GM21390 (cell line): ENCODE measurements at regions not wholly inside any gene's neighbourhood (a gene's known extent, or its start where the extent isn't known, plus 50 kb on each side); places are given as distances from the start of the nearest gene placed in this dataset.
"Not testable (repeated sequence)": the region's sequence is repeated elsewhere in the genome, so short reads cannot be mapped to it uniquely, and the experiment has no call there.

ENCODE experiments used
- ATAC-seq: cut with Tn5 transposase; IDR thresholded peaks from one replicate; pipeline ENCODE4 v1.9.1; 2021; ENCODE audit not compliant: unreplicated experiment

- ATAC-seq = no peak
Measured at GRCh38 chr16:5938607-5939006, 841.0 kb upstream of the EEF2KMT start.

GRCh38 chr16:5932906-5933305, 835.3 kb upstream of the EEF2KMT start:
- ATAC-seq = no peak

GRCh38 chr16:5928476-5929065, 831.0 kb upstream of the EEF2KMT start:
- no peak for ATAC-seq

- no peak for ATAC-seq
Measured at GRCh38 chr16:5925850-5926249, 828.3 kb upstream of the EEF2KMT start.

GRCh38 chr16:5922686-5923085, 825.1 kb upstream of the EEF2KMT start:
- no peak for ATAC-seq

GRCh38 chr16:5918567-5919130, 821.1 kb upstream of the EEF2KMT start:
- no peak for ATAC-seq

GRCh38 chr16:5917436-5918195, 820.0 kb upstream of the EEF2KMT start:
- no peak for ATAC-seq

- ATAC-seq = no peak
Measured at GRCh38 chr16:5916711-5917191, 819.2 kb upstream of the EEF2KMT start.

- ATAC-seq = no peak
Measured at GRCh38 chr16:5911241-5911640, 813.6 kb upstream of the EEF2KMT start.

- ATAC-seq = not testable (repeated sequence)
Measured at GRCh38 chr16:5909556-5909955, 812.0 kb upstream of the EEF2KMT start.

GRCh38 chr16:5907544-5907943, 809.9 kb upstream of the EEF2KMT start:
- no peak for ATAC-seq

- ATAC-seq = no peak
Measured at GRCh38 chr16:5906351-5906750, 808.8 kb upstream of the EEF2KMT start.

GRCh38 chr16:5905935-5906334, 808.3 kb upstream of the EEF2KMT start:
- no peak for ATAC-seq

GRCh38 chr16:5903832-5904231, 806.2 kb upstream of the EEF2KMT start:
- no peak for ATAC-seq

GRCh38 chr16:5903153-5903552, 805.6 kb upstream of the EEF2KMT start:
- ATAC-seq = no peak

- no peak for ATAC-seq
Measured at GRCh38 chr16:5900046-5900445, 802.5 kb upstream of the EEF2KMT start.

- no peak for ATAC-seq
Measured at GRCh38 chr16:5895976-5896375, 798.4 kb upstream of the EEF2KMT start.

- ATAC-seq = no peak
Measured at GRCh38 chr16:5895137-5895536, 797.5 kb upstream of the EEF2KMT start.

GRCh38 chr16:5891296-5891695, 793.7 kb upstream of the EEF2KMT start:
- ATAC-seq = no peak

- ATAC-seq = no peak
Measured at GRCh38 chr16:5885521-5885920, 787.9 kb upstream of the EEF2KMT start.

- ATAC-seq = no peak
Measured at GRCh38 chr16:5884996-5885395, 787.4 kb upstream of the EEF2KMT start.

GRCh38 chr16:5884339-5884738, 786.7 kb upstream of the EEF2KMT start:
- ATAC-seq = no peak
